IPS-20b (cell line): ENCODE measurements at regions not wholly inside any gene's neighbourhood (a gene's known extent, or its start where the extent isn't known, plus 50 kb on each side); places are given as distances from the start of the nearest gene placed in this dataset.

ENCODE experiments used
- H3K27ac ChIP-seq: one replicate; pipeline ENCODE4 v1.5.1; 2013; ENCODE audit warnings: low read length
- H3K27me3 ChIP-seq: 2 replicates; pipeline ENCODE4 v1.6.1; 2013; ENCODE audit warnings: mild to moderate bottlenecking, low read length, inconsistent platforms; ENCODE audit not compliant: insufficient read depth
- H3K36me3 ChIP-seq: 2 replicates; pipeline ENCODE4 v1.6.1; 2013; ENCODE audit warnings: low read depth, mild to moderate bottlenecking, inconsistent platforms, low read length, moderate library complexity; ENCODE audit not compliant: insufficient read depth
- H3K4me1 ChIP-seq: 2 replicates; pipeline ENCODE4 v1.6.1; 2013; ENCODE audit warnings: mild to moderate bottlenecking, control low read depth, inconsistent platforms, low read length, moderate library complexity; ENCODE audit not compliant: insufficient read depth
- H3K4me3 ChIP-seq: 2 replicates; pipeline ENCODE4 v1.5.1; 2013; ENCODE audit warnings: mild to moderate bottlenecking, low read length, inconsistent platforms
- H3K9ac ChIP-seq: 2 replicates; pipeline ENCODE4 v1.6.1; 2013; ENCODE audit warnings: low read depth, mild to moderate bottlenecking, inconsistent platforms, low read length, moderate library complexity
- H3K9me3 ChIP-seq: 2 replicates; pipeline ENCODE4 v1.6.1; 2013; ENCODE audit warnings: mild to moderate bottlenecking, low read depth, low read length, inconsistent platforms; ENCODE audit not compliant: insufficient read depth

DNA sequence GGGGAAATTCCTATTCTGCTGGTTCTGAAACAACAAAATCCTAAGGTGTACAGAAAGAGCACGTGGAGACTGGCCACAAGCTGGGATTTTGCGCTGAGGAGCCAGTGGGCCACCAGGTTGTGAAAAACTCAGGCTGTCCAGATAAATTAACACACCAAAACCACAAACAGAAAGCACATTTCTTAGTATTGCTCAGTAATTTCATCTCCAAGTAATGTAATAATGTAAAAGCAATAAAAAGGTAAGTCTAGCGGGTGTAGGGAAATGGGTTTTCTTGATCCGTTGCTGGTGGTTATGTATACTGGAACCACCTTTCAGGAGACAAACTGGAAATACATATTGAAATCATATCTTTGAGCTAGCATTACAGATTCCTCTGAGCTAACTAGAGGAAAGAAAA lies 195.6 kb upstream of the CNR1 start:
- Histone ChIP-seq H3K4me3 (no peak overlapping the region), H3K27me3 (no peaks in the 10 kb centered on the region), H3K4me1 (peaks cover 3% of the 10 kb centered on the region; the same call in 1 of the 2 replicates), H3K36me3 (no peaks in the 10 kb centered on the region), H3K9me3 (no peaks in the 10 kb centered on the region), H3K9ac (no peak overlapping the region), H3K27ac (no peak overlapping the region)

DNA sequence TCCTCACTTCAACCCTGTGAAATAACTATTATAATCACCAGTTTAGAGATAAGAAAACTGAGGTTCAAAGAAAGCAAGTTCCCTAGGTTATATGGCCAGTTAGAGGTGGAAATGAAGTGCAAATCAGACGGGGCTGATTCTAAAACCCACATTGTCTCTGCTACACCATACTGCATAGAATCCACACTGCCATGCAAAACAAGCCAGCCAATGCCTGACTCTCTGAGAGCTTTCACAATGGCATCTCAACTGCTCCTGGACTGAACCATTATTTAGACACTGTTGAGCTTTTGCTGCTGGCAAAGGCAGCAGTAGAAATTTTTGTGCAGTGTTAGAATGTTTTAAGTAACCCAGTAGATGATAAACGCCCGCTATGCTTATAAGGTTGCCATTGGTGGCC lies 195.2 kb upstream of the CNR1 start:
- Histone ChIP-seq H3K27me3 (no peaks in the 10 kb centered on the region), H3K9me3 (no peaks in the 10 kb centered on the region), H3K4me3 (no peak overlapping the region), H3K27ac (no peak overlapping the region), H3K4me1 (peaks cover 3% of the 10 kb centered on the region; the same call in 1 of the 2 replicates), H3K9ac (no peak overlapping the region), H3K36me3 (no peaks in the 10 kb centered on the region)

GRCh38 chr6:88360203-88360797 lies 194.2 kb upstream of the CNR1 start:
- Histone ChIP-seq H3K27ac (no peak overlapping the region), H3K36me3 (no peaks in the 10 kb centered on the region), H3K27me3 (no peaks in the 10 kb centered on the region)

GRCh38 chr6:88359530-88360202 lies 193.5 kb upstream of the CNR1 start:
- H3K4me1 ChIP-seq: peaks cover 3% of the 10 kb centered on the region; the same call in 1 of the 2 replicates
- H3K9me3 ChIP-seq: no peaks in the 10 kb centered on the region
- no peak overlapping the region for H3K27ac ChIP-seq
- no peak overlapping the region for H3K4me3 ChIP-seq
- no peak overlapping the region for H3K9ac ChIP-seq
- no peaks in the 10 kb centered on the region for H3K27me3 ChIP-seq
- no peaks in the 10 kb centered on the region for H3K36me3 ChIP-seq

More at GRCh38 chr6:88360203-88360797, 194.2 kb upstream of the CNR1 start:
- Histone ChIP-seq H3K4me1 (peaks cover 3% of the 10 kb centered on the region; the same call in 1 of the 2 replicates), H3K9me3 (no peaks in the 10 kb centered on the region), H3K9ac (no peak overlapping the region), H3K4me3 (no peak overlapping the region)

DNA sequence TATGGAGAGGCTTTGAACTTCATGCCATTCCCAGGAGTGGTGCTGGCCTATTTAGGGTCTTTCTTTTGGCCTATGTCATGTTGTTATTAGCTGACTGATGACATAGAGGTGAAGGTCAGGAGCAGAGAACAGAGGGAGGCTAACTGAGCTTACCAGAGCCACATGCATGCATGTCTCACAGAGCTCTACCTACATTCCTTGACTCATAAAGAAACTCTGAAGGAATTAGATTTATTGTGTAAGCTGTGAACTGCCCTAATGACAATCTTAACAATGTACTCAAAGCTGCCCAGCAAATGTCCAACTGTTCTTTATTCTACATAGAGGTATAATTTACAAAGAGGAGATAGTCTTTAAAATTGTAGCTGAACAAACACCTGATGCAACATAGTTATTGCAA lies 192.7 kb upstream of the CNR1 start:
- peaks cover 3% of the 10 kb centered on the region; the same call in 1 of the 2 replicates for H3K4me1 ChIP-seq
- H3K9me3 ChIP-seq: no peaks in the 10 kb centered on the region
- no peaks in the 10 kb centered on the region for H3K36me3 ChIP-seq
- no peak overlapping the region for H3K9ac ChIP-seq
- no peak overlapping the region for H3K27ac ChIP-seq
- no peak overlapping the region for H3K4me3 ChIP-seq
- no peaks in the 10 kb centered on the region for H3K27me3 ChIP-seq

DNA sequence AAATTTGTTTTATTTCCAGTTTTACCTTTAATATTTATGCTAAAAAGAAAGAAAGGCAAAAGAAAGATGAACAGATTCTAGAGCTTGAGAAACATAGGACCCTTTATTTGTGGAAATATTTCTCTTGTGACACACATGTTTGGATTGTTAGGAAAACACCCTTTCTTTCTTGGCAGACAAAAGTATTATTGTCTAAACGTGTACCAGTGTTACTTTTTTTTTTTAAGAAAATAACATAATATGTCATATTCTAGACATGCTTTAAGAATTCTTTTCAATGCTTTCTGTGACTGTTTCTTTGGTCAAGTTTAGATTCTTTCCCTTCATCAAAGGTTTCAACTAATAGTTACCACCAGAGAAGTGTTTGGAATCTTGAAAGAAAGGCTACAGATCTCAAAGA lies 183.4 kb upstream of the CNR1 start:
- H3K4me1 ChIP-seq: no peaks in the 10 kb centered on the region
- H3K9ac ChIP-seq: no peak overlapping the region
- no peak overlapping the region for H3K27ac ChIP-seq
- no peaks in the 10 kb centered on the region for H3K27me3 ChIP-seq
- peaks cover 18% of the 10 kb centered on the region for H3K9me3 ChIP-seq
- no peak overlapping the region for H3K4me3 ChIP-seq
- no peaks in the 10 kb centered on the region for H3K36me3 ChIP-seq

- Histone ChIP-seq H3K27ac (no peak overlapping the region), H3K4me3 (no peak overlapping the region), H3K36me3 (no peaks in the 10 kb centered on the region), H3K9me3 (no peaks in the 10 kb centered on the region), H3K9ac (no peak overlapping the region), H3K27me3 (no peaks in the 10 kb centered on the region), H3K4me1 (no peaks in the 10 kb centered on the region)
Measured at GRCh38 chr6:88342336-88342735, 176.2 kb upstream of the CNR1 start.

- no peaks in the 10 kb centered on the region for H3K36me3 ChIP-seq
- no peak overlapping the region for H3K27ac ChIP-seq
- H3K4me3 ChIP-seq: no peak overlapping the region
- no peaks in the 10 kb centered on the region for H3K4me1 ChIP-seq
- no peaks in the 10 kb centered on the region for H3K9me3 ChIP-seq
- H3K27me3 ChIP-seq: no peaks in the 10 kb centered on the region
- no peak overlapping the region for H3K9ac ChIP-seq
Measured at GRCh38 chr6:88339761-88340160, 173.6 kb upstream of the CNR1 start.

DNA sequence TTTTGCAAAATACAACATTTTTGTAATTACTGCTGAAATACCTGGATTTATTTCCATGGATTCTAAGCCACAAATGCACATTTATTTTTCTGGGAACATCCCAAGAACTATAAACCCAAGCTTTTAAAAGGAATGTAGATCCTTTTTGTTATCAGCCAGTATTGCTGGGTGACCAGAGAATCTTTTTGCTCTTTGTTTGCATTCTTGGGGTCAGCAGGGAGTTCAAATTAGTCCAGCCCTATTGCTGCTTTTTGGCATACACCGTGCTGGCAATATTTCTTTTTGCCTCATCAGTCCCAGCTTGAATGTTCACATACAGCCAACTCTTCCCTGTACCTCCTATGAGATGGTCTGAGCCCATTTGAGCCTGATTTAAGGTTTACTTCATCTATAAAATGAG lies 155.2 kb upstream of the CNR1 start:
- H3K36me3 ChIP-seq: no peaks in the 10 kb centered on the region
- H3K27ac ChIP-seq: no peak overlapping the region
- H3K4me3 ChIP-seq: no peak overlapping the region
- no peaks in the 10 kb centered on the region for H3K4me1 ChIP-seq
- H3K27me3 ChIP-seq: no peaks in the 10 kb centered on the region
- no peaks in the 10 kb centered on the region for H3K9me3 ChIP-seq
- no peak overlapping the region for H3K9ac ChIP-seq

DNA sequence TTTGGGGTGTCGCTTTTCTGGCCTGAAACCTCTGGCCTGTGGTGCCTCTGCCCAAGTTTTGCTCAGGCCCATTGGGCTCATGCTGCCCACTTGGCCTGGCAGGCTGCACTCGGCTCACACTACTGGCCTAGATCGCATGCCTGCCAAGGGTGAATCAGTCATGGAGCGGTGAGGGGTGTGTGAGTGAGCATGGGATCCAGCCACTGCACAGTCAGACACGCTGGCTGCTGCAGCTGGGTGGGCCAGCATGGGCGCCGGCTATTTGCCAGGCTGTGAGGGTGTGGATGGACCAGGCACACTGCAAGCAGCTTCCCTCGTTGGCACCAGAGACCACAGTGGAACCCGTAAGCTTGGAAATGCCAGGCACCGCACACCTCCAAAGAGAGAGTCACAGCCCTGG lies 145.4 kb upstream of the CNR1 start:
- H3K27ac ChIP-seq: no peak overlapping the region
- no peak overlapping the region for H3K9ac ChIP-seq
- H3K27me3 ChIP-seq: no peaks in the 10 kb centered on the region
- no peak overlapping the region for H3K4me3 ChIP-seq
- no peaks in the 10 kb centered on the region for H3K36me3 ChIP-seq
- no peaks in the 10 kb centered on the region for H3K4me1 ChIP-seq
- H3K9me3 ChIP-seq: no peaks in the 10 kb centered on the region

DNA sequence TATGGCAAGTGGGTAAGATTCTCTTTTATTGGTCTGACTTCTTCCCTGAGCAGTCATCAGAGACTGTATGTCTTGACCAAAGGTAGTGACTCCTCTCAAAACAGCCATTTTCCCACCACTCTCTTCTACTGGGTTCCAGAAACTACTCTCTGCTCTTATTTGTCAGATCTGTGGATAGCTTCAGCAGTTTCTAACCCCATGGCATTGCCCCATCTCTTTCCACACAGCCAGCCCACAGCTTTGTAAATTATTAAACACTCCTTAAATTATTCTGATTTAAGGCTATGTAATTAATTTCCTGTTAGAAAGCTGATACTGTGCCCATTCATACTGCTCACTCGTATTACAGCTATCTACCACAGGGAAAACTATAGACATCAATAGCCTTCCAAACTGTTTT lies 138.4 kb upstream of the CNR1 start:
- Histone ChIP-seq H3K9me3 (no peaks in the 10 kb centered on the region), H3K9ac (no peak overlapping the region), H3K4me3 (no peak overlapping the region)

GRCh38 chr6:88302769-88303225 lies 136.7 kb upstream of the CNR1 start:
- no peaks in the 10 kb centered on the region for H3K27me3 ChIP-seq
- H3K36me3 ChIP-seq: no peaks in the 10 kb centered on the region
- H3K4me1 ChIP-seq: no peaks in the 10 kb centered on the region
- H3K9me3 ChIP-seq: no peaks in the 10 kb centered on the region
- no peak overlapping the region for H3K9ac ChIP-seq
- no peak overlapping the region for H3K27ac ChIP-seq
- no peak overlapping the region for H3K4me3 ChIP-seq

More for the DNA sequence above, 138.4 kb upstream of the CNR1 start:
- no peaks in the 10 kb centered on the region for H3K27me3 ChIP-seq
- no peaks in the 10 kb centered on the region for H3K4me1 ChIP-seq
- H3K36me3 ChIP-seq: no peaks in the 10 kb centered on the region
- H3K27ac ChIP-seq: no peak overlapping the region
